K562 (cell line): ENCODE measurements at regions not wholly inside any gene's neighbourhood (a gene's known extent, or its start where the extent isn't known, plus 50 kb on each side); places are given as distances from the start of the nearest gene placed in this dataset.

Experiments
- ATAC-seq: fragments of 200-7000 bp; cut with Tn5 transposase; 3 replicates; pipeline ENCODE4 v1.9.1; 2020; ENCODE audit warnings: moderate library complexity
- BruUV-seq: library from RNA; stranded (reverse); fragments of 400-500 nt; replicated peaks from 2 replicates; lab custom pipeline; 2021; lab: Mats Ljungman, UMichigan
- CTCF ChIA-PET: fragments of 300-600 bp; formaldehyde crosslinking; extraction: SDS; loops from one replicate; lab custom pipeline; 2021; ENCODE audit warnings: low intra/inter-chr PET ratio; lab: Yijun Ruan, JAX
- POLR2A ChIA-PET: fragments of 300-600, 350-650 bp; sonication (Branson Sonifier 250); formaldehyde crosslinking; extraction: SDS; loops from one replicate; lab custom pipeline; 2021; ENCODE audit warnings: antibody characterized with exemption, inconsistent platforms; lab: Yijun Ruan, JAX
- DNase-seq, 4 experiments: peaks; one replicate each; pipeline versions ENCODE4 v3.0.0 to v3.0.0-alpha.2; 2011 to 2018; ENCODE audit warnings: low spot score in 3 of 4, mixed read lengths in 3 of 4; ENCODE audit errors: extremely low read depth in 1 of 4
- FAIRE-seq: peaks from 2 replicates; lab custom pipeline; 2011; peaks lifted over from hg19 to GRCh38; lab: Jason Lieb, UNC
- H2AFZ ChIP-seq: 2 replicates; pipeline ENCODE4 v1.6.0; 2011; ENCODE audit warnings: low read depth, low read length, control low read depth, inconsistent platforms
- H3K27ac ChIP-seq: fragments of 200-600 bp; 3 replicates; pipeline ENCODE4 v1.8.0; 2011; ENCODE audit warnings: low read depth, mild to moderate bottlenecking, control low read depth, inconsistent platforms, low read length, moderate library complexity, mixed read lengths; ENCODE audit errors: extremely low read depth
- H3K27me3 ChIP-seq, 2 experiments: fragments of 300-600 bp in 1 of 2; 2 replicates in 1 of 2; 3 replicates in 1 of 2; pipeline versions ENCODE4 v1.6.0 to v1.8.0; 2011; ENCODE audit warnings: inconsistent platforms in 2 of 2, low read length in 2 of 2, mild to moderate bottlenecking in 1 of 2, mixed read lengths in 1 of 2, moderate library complexity in 1 of 2; ENCODE audit not compliant: control insufficient read depth in 2 of 2, insufficient read depth in 2 of 2
- H3K36me3 ChIP-seq: fragments of 300-600 bp; 3 replicates; pipeline ENCODE4 v1.8.0; 2011; ENCODE audit warnings: mild to moderate bottlenecking, low read length, inconsistent platforms; ENCODE audit not compliant: control insufficient read depth, insufficient read depth
- H3K4me1 ChIP-seq, 2 experiments: fragments of 200-600 bp in 1 of 2; replicated peaks in 1 of 2; 2 replicates in 1 of 2; 3 replicates in 1 of 2; pipeline versions ENCODE4 v1.5.1 to v1.8.0; 2011; ENCODE audit warnings: inconsistent platforms in 2 of 2, low read length in 2 of 2, mild to moderate bottlenecking in 1 of 2, mixed read lengths in 1 of 2, moderate library complexity in 1 of 2; ENCODE audit not compliant: control insufficient read depth in 2 of 2, insufficient read depth in 2 of 2
- H3K4me2 ChIP-seq: 2 replicates; pipeline ENCODE4 v1.6.1; 2011; ENCODE audit warnings: low read length, control low read depth, inconsistent platforms, mixed read lengths; ENCODE audit not compliant: insufficient read depth
- H3K4me3 ChIP-seq: fragments of 200-600 bp; sonication (generic), shearing (Covaris generic); 2 replicates; pipeline ENCODE4 v1.5.1; 2016; ENCODE audit warnings: control low read depth, inconsistent platforms
- H3K79me2 ChIP-seq: fragments of 200-600 bp; 3 replicates; pipeline ENCODE4 v1.8.0; 2011; ENCODE audit warnings: low read length, inconsistent platforms; ENCODE audit not compliant: control insufficient read depth, insufficient read depth
- H3K9ac ChIP-seq, 2 experiments: 2 replicates each; pipeline versions ENCODE4 v1.6.0 to v1.6.1; 2011; ENCODE audit warnings: low read depth in 2 of 2, low read length in 2 of 2, control low read depth in 1 of 2, inconsistent platforms in 1 of 2, mild to moderate bottlenecking in 1 of 2, mixed read lengths in 1 of 2; ENCODE audit not compliant: insufficient read depth in 1 of 2
- H3K9me1 ChIP-seq: one replicate; pipeline ENCODE4 v1.6.0; 2011; ENCODE audit warnings: inconsistent platforms, mild to moderate bottlenecking, low read length, moderate library complexity; ENCODE audit not compliant: control insufficient read depth, insufficient read depth
- H3K9me3 ChIP-seq: replicated peaks from 2 replicates; pipeline ENCODE4 v1.5.1; 2011; ENCODE audit warnings: low read depth, low read length, inconsistent platforms; ENCODE audit not compliant: control insufficient read depth, insufficient read depth
- H4K20me1 ChIP-seq: replicated peaks from 2 replicates; pipeline ENCODE4 v1.6.1; 2011; ENCODE audit warnings: low read length, inconsistent platforms, mixed read lengths; ENCODE audit not compliant: control insufficient read depth, insufficient read depth
- CUX1 ChIP-seq: fragments of 200-800 bp; sonication (Bioruptor generic); IDR thresholded peaks from 2 replicates; pipeline ENCODE4 v1.6.1; 2016; ENCODE audit warnings: missing genetic modification characterization, missing compliant biosample characterization
- GTF2E2 ChIP-seq: fragments of 200-800 bp; sonication (Bioruptor generic); IDR thresholded peaks from 2 replicates; pipeline ENCODE4 v1.6.1; 2016; ENCODE audit warnings: missing genetic modification characterization, missing compliant biosample characterization
- NFATC3 ChIP-seq: fragments of 450-650 bp; IDR thresholded peaks from 2 replicates; pipeline ENCODE4 v1.6.1; 2017; ENCODE audit warnings: mild to moderate bottlenecking
- WGBS: fragments of 100-300 bp; shearing (Covaris generic); methylation state at CpG from one replicate; pipeline ENCODE4 v1.1.6; 2016; ENCODE audit warnings: low coverage, mixed read lengths; ENCODE audit not compliant: insufficient coverage; ENCODE audit errors: missing lambda C conversion rate; 5-methylcytosine and 5-hydroxymethylcytosine counted together
- in situ Hi-C: fragments of 300-500 bp; cut with MboI; formaldehyde crosslinking; loops from 4 replicates; pipeline ENCODE4 v1.15.0; 2018; ENCODE audit warnings: inconsistent platforms, mixed read lengths
- intact Hi-C: fragments of 100-400 bp; cut with micrococcal nuclease; formaldehyde crosslinking; loops from 2 replicates; pipeline ENCODE4 v1.14.2; 2022
- TF ChIP-seq, protein P1 (sequence below): sonication (generic); formaldehyde crosslinking; IDR thresholded peaks from 2 replicates; pipeline ENCODE4 v1.8.1; 2022; ENCODE audit warnings: missing genetic modification reagents
- TF ChIP-seq, protein P2 (sequence below): fragments of 250-450 bp; sonication (Bioruptor Pico); IDR thresholded peaks from 2 replicates; pipeline ENCODE4 v1.4.0; 2020
- TF ChIP-seq, protein P3 (sequence below): fragments of 200-800 bp; sonication (Bioruptor generic); IDR thresholded peaks from 2 replicates; pipeline ENCODE4 v1.6.1; 2017; ENCODE audit warnings: missing genetic modification characterization, missing compliant biosample characterization
- TF ChIP-seq, protein P4 (sequence below): fragments of 250-450 bp; sonication (Bioruptor Pico); IDR thresholded peaks from 2 replicates; pipeline ENCODE4 v1.8.0; 2021; ENCODE audit warnings: moderate library complexity, mild to moderate bottlenecking, inconsistent platforms

DNA sequence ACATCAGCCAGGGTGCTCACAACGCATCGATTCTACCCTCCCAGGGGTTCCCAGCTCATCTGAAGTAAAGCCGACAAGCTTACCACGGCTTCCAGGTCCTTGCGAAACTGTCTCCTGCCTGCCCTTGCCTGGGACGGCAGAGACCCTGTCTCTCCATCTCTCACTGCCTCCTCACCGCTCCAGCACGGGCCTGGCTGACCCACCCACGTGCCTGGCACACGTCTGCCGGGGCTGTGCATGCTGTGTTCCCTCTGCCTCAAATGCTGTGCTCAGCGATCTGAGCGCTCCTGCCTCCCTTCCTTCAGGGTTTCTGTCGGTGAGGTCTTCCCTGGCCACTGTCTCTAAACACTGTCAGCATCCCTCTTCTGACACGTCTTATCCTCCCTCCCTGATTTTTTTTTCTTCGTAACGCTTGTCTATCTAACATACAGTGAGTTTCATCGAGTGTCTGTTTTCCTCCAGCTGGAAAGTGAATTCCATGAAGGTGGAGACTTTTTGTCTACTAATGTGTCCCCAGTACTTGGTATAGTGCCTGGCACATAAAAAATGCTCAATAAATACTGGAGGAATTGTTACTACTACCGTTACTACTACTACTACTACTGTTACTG lies 208.4 kb downstream of the IRF8 start (continued):
- TF ChIP-seq, protein P1, sequence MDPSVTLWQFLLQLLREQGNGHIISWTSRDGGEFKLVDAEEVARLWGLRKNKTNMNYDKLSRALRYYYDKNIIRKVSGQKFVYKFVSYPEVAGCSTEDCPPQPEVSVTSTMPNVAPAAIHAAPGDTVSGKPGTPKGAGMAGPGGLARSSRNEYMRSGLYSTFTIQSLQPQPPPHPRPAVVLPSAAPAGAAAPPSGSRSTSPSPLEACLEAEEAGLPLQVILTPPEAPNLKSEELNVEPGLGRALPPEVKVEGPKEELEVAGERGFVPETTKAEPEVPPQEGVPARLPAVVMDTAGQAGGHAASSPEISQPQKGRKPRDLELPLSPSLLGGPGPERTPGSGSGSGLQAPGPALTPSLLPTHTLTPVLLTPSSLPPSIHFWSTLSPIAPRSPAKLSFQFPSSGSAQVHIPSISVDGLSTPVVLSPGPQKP (CRISPR knock-in tag) = no peak
- no peak for TF ChIP-seq NFATC3

DNA sequence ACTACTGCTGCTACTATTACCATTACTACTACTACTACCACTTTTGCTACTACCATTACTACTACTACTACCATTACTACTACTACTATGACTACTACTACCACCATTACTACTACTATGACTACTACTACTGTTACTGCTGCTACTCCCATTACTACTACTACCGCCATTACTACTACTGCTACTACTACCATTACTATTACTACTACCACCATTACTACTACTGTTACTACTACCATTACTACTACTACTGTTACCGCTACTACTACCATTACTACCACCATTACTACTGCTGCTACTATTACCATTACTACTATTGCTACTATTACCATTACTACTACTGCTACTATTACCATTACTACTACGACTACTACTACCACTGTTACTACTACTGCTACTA lies 209.1 kb downstream of the IRF8 start:
- ChIA-PET CTCF (no interaction called here), POLR2A (no interaction called here)
- no peak overlapping the region for H3K27ac ChIP-seq
- H3K9me3 ChIP-seq = peaks cover 8% of the 10 kb centered on the region
- in situ Hi-C loops = no loop called here
- BruUV-seq = no TSS peak
- H4K20me1 ChIP-seq = no peaks in the 10 kb centered on the region
- no peaks in the 10 kb centered on the region for H3K79me2 ChIP-seq
- no peak overlapping the region for H3K4me2 ChIP-seq
- H3K9ac ChIP-seq = no peak overlapping the region
- WGBS = 8% methylated on average over 3 of the region's 3 CpGs
- H3K9me1 ChIP-seq = no peaks in the 10 kb centered on the region
- H2AFZ ChIP-seq = no peak overlapping the region
- no peak for FAIRE-seq
- no peaks in the 10 kb centered on the region for H3K4me1 ChIP-seq
- intact Hi-C loops = no loop called here
- H3K27me3 ChIP-seq = 0 out of 5 replicates have a peak, but pooled peaks cover 0 to 5% of the 10 kb centered on the region in 2 experiments
- no peak for ATAC-seq
- H3K36me3 ChIP-seq = no peaks in the 10 kb centered on the region
- H3K4me3 ChIP-seq = no peak overlapping the region
- DNase-seq = no peak
- TF ChIP-seq, protein P2, sequence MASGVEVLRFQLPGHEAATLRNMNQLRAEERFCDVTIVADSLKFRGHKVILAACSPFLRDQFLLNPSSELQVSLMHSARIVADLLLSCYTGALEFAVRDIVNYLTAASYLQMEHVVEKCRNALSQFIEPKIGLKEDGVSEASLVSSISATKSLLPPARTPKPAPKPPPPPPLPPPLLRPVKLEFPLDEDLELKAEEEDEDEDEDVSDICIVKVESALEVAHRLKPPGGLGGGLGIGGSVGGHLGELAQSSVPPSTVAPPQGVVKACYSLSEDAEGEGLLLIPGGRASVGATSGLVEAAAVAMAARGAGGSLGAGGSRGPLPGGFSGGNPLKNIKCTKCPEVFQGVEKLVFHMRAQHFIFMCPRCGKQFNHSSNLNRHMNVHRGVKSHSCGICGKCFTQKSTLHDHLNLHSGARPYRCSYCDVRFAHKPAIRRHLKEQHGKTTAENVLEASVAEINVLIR (CRISPR knock-in tag) = no peak
- TF ChIP-seq CUX1 (CRISPR knock-in tag) (peak; percentile 55; the same call in 1 of the 2 replicates), GTF2E2 (tag) (no peak)
- TF ChIP-seq, protein P3, sequence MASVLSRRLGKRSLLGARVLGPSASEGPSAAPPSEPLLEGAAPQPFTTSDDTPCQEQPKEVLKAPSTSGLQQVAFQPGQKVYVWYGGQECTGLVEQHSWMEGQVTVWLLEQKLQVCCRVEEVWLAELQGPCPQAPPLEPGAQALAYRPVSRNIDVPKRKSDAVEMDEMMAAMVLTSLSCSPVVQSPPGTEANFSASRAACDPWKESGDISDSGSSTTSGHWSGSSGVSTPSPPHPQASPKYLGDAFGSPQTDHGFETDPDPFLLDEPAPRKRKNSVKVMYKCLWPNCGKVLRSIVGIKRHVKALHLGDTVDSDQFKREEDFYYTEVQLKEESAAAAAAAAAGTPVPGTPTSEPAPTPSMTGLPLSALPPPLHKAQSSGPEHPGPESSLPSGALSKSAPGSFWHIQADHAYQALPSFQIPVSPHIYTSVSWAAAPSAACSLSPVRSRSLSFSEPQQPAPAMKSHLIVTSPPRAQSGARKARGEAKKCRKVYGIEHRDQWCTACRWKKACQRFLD = 0 out of 2 replicates have a peak, but pooled peaks have one; percentile 26
- TF ChIP-seq, protein P4, sequence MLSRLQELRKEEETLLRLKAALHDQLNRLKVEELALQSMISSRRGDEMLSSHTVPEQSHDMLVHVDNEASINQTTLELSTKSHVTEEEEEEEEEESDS (CRISPR knock-in tag) = no peak
